Colonic mucosa (tissue), 4 donors: ENCODE measurements at regions not wholly inside any gene's neighbourhood (a gene's known extent, or its start where the extent isn't known, plus 50 kb on each side); places are given as distances from the start of the nearest gene placed in this dataset.

Source experiments
- DNase-seq: peaks from one replicate; pipeline ENCODE4 v3.0.0-alpha.2; 2020
- H3K27ac ChIP-seq: fragments of 200-600 bp; one replicate; pipeline ENCODE4 v1.8.0; 2021
- H3K27me3 ChIP-seq: fragments of 200-600 bp; one replicate; pipeline ENCODE4 v1.8.0; 2021
- H3K36me3 ChIP-seq: fragments of 200-600 bp; one replicate; pipeline ENCODE4 v1.8.0; 2021
- H3K4me1 ChIP-seq: fragments of 200-600 bp; one replicate; pipeline ENCODE4 v1.8.0; 2021; ENCODE audit warnings: mild to moderate bottlenecking
- H3K4me3 ChIP-seq: fragments of 200-600 bp; one replicate; pipeline ENCODE4 v1.8.0; 2021
- H3K9ac ChIP-seq, 2 donors: one replicate each; pipeline ENCODE4 v1.7.0; 2013; ENCODE audit warnings: control low read depth in 2 of 2, low read depth in 2 of 2, low read length in 2 of 2
- H3K9me3 ChIP-seq: fragments of 200-600 bp; one replicate; pipeline ENCODE4 v1.8.0; 2021
- CTCF ChIP-seq: fragments of 200-600 bp; IDR thresholded peaks from one replicate; pipeline ENCODE4 v1.8.0; 2022; ENCODE audit warnings: antibody characterized with exemption, mild to moderate bottlenecking
- intact Hi-C: fragments of 100-400 bp; cut with DNase I; formaldehyde crosslinking; loops from one replicate; pipeline ENCODE4 v1.14.1; 2022
- donor health status: healthy.
- donor health status: DM: no; HTN: no; CAD: no.
- donor health status: DM: no; HTN: no; CAD: no.

GRCh38 chr5:17944046-17944445 is 309.8 kb downstream of the TAF11L14 start:
- TF ChIP-seq CTCF, result no peak

GRCh38 chr5:17947029-17947428 is 312.8 kb downstream of the TAF11L14 start:
- H3K27me3 ChIP-seq, result no peaks in the 10 kb centered on the region
- H3K9me3 ChIP-seq, result no peaks in the 10 kb centered on the region
- H3K4me3 ChIP-seq, result no peak overlapping the region
- H3K4me1 ChIP-seq, result no peaks in the 10 kb centered on the region
- H3K9ac ChIP-seq, result no peak overlapping the region
- no peaks in the 10 kb centered on the region for H3K36me3 ChIP-seq
- TF ChIP-seq CTCF, result no peak
- H3K27ac ChIP-seq, result no peak overlapping the region
- intact Hi-C loops, result no loop called here
- no peak for DNase-seq

More at GRCh38 chr5:17944046-17944445, 309.8 kb downstream of the TAF11L14 start:
- H3K9ac ChIP-seq, result no peak overlapping the region
- intact Hi-C loops, result no loop called here
- H3K4me3 ChIP-seq, result no peak overlapping the region
- no peaks in the 10 kb centered on the region for H3K9me3 ChIP-seq
- H3K27ac ChIP-seq, result no peak overlapping the region
- no peaks in the 10 kb centered on the region for H3K4me1 ChIP-seq
- no peaks in the 10 kb centered on the region for H3K27me3 ChIP-seq
- H3K36me3 ChIP-seq, result no peaks in the 10 kb centered on the region
- no peak for DNase-seq

- H3K4me3 ChIP-seq, result no peak overlapping the region
- no peak overlapping the region for H3K9ac ChIP-seq
- no peak overlapping the region for H3K27ac ChIP-seq
- intact Hi-C loops, result no loop called here
- H3K9me3 ChIP-seq, result no peaks in the 10 kb centered on the region
- TF ChIP-seq CTCF, result no peak
- DNase-seq, result no peak
- no peaks in the 10 kb centered on the region for H3K27me3 ChIP-seq
- H3K36me3 ChIP-seq, result no peaks in the 10 kb centered on the region
- no peaks in the 10 kb centered on the region for H3K4me1 ChIP-seq
Observed at GRCh38 chr5:17951392-17952169, 317.3 kb downstream of the TAF11L14 start.

GRCh38 chr5:17952231-17952630 is 318.0 kb downstream of the TAF11L14 start:
- Histone ChIP-seq H3K4me1 (no peaks in the 10 kb centered on the region), H3K4me3 (no peak overlapping the region), H3K9ac (no peak overlapping the region), H3K36me3 (no peaks in the 10 kb centered on the region), H3K27me3 (no peaks in the 10 kb centered on the region), H3K9me3 (no peaks in the 10 kb centered on the region), H3K27ac (no peak overlapping the region)
- no peak for DNase-seq
- no peak for TF ChIP-seq CTCF
- intact Hi-C loops, result no loop called here

- intact Hi-C loops, result no loop called here
- Histone ChIP-seq H3K9ac (no peak overlapping the region), H3K27ac (no peak overlapping the region), H3K36me3 (no peaks in the 10 kb centered on the region), H3K4me3 (no peak overlapping the region), H3K4me1 (no peaks in the 10 kb centered on the region), H3K9me3 (no peaks in the 10 kb centered on the region), H3K27me3 (no peaks in the 10 kb centered on the region)
- no peak for DNase-seq
- no peak for TF ChIP-seq CTCF
Observed at GRCh38 chr5:17964067-17964466, 329.8 kb downstream of the TAF11L14 start.
